CD4-positive, alpha-beta T cell treated with Interleukin-2 at 100 ng/mL for 4 hours (primary cell): ENCODE measurements at regions not wholly inside any gene's neighbourhood (a gene's known extent, or its start where the extent isn't known, plus 50 kb on each side); places are given as distances from the start of the nearest gene placed in this dataset.

Source experiments
- DNase-seq: peaks from one replicate; pipeline ENCODE4 v3.0.0-alpha.2; 2020; ENCODE audit warnings: low spot score

- no peak for DNase-seq
Observed at GRCh38 chr14:28468191-28469151, 298.1 kb upstream of the FOXG1 start.

- DNase-seq: no peak
Observed at GRCh38 chr14:28482251-28483040, 284.1 kb upstream of the FOXG1 start.

- DNase-seq: no peak
Observed at GRCh38 chr14:28483506-28483905, 283.1 kb upstream of the FOXG1 start.

- no peak for DNase-seq
Observed at GRCh38 chr14:28488684-28489083, 277.9 kb upstream of the FOXG1 start.

GRCh38 chr14:28493516-28493915, 273.1 kb upstream of the FOXG1 start:
- no peak for DNase-seq

GRCh38 chr14:28494196-28494595, 272.4 kb upstream of the FOXG1 start:
- DNase-seq: no peak

- no peak for DNase-seq
Observed at GRCh38 chr14:28496364-28496763, 270.2 kb upstream of the FOXG1 start.

- DNase-seq: no peak
Observed at GRCh38 chr14:28502517-28502916, 264.1 kb upstream of the FOXG1 start.

GRCh38 chr14:28515571-28515970, 251.0 kb upstream of the FOXG1 start:
- DNase-seq: no peak

- no peak for DNase-seq
Observed at GRCh38 chr14:28536889-28537288, 229.7 kb upstream of the FOXG1 start.

- no peak for DNase-seq
Observed at GRCh38 chr14:28542040-28542439, 224.5 kb upstream of the FOXG1 start.

GRCh38 chr14:28565345-28565744, 201.2 kb upstream of the FOXG1 start:
- DNase-seq: no peak

GRCh38 chr14:28570391-28570790, 196.2 kb upstream of the FOXG1 start:
- DNase-seq: no peak

- DNase-seq: no peak
Observed at GRCh38 chr14:28571636-28572035, 195.0 kb upstream of the FOXG1 start.

GRCh38 chr14:28576523-28576922, 190.1 kb upstream of the FOXG1 start:
- DNase-seq: no peak

- no peak for DNase-seq
Observed at GRCh38 chr14:28577187-28577586, 189.4 kb upstream of the FOXG1 start.

GRCh38 chr14:28577711-28578131, 188.9 kb upstream of the FOXG1 start:
- no peak for DNase-seq

- no peak for DNase-seq
Observed at GRCh38 chr14:28584951-28585350, 181.6 kb upstream of the FOXG1 start.

GRCh38 chr14:28589792-28590191, 176.8 kb upstream of the FOXG1 start:
- no peak for DNase-seq

- no peak for DNase-seq
Observed at GRCh38 chr14:28596391-28596790, 170.2 kb upstream of the FOXG1 start.

GRCh38 chr14:28599191-28599590, 167.4 kb upstream of the FOXG1 start:
- no peak for DNase-seq

GRCh38 chr14:28599605-28600004, 167.0 kb upstream of the FOXG1 start:
- no peak for DNase-seq

GRCh38 chr14:28603606-28604005, 163.0 kb upstream of the FOXG1 start:
- no peak for DNase-seq
